ENCODE measurements at regions not wholly inside any gene's neighbourhood (a gene's known extent, or its start where the extent isn't known, plus 50 kb on each side); places are given as distances from the start of the nearest gene placed in this dataset.

- FAIRE-seq (no peak), DNase-seq (ENCODE audit: low read depth in 1 of 2, low spot score in 2 of 2) (no peak)
- no peak overlapping the region for H2BK12ac ChIP-seq (ENCODE audit: low read depth, low read length)
- no peak overlapping the region for H3K14ac ChIP-seq (ENCODE audit: insufficient read length)
- peaks cover 8% of the 10 kb centered on the region; the same call in 1 of the 2 replicates for H3K23me2 ChIP-seq (ENCODE audit: low read depth, low read length)
- H3K23ac ChIP-seq (ENCODE audit: insufficient read length): no peak overlapping the region
- no peak overlapping the region for H3K4me2 ChIP-seq (ENCODE audit: insufficient read depth in 1 of 2, low read depth in 2 of 2, low read length in 2 of 2)
- no peak overlapping the region for H2BK120ac ChIP-seq (replicated peaks; ENCODE audit: low read depth, low read length)
- no peak overlapping the region for H2AK5ac ChIP-seq (ENCODE audit: low read depth, low read length)
- H3K4me3 ChIP-seq (ENCODE audit: extremely low read depth in 1 of 4, insufficient read depth in 2 of 4, low read depth in 3 of 4, low read length in 4 of 4): no peak overlapping the region
- no peak overlapping the region for H2BK15ac ChIP-seq (ENCODE audit: low read length)
- no peaks in the 10 kb centered on the region for H3K79me1 ChIP-seq (ENCODE audit: low read depth, low read length)
- no peak overlapping the region for H3K4ac ChIP-seq (replicated peaks; ENCODE audit: insufficient read length, low read depth, low read length)
- no peak overlapping the region for H3K18ac ChIP-seq (ENCODE audit: extremely low read depth, low read length)
- no peak overlapping the region for H2AFZ ChIP-seq (ENCODE audit: low read length)
- peaks cover 3 to 49% (median 34%) of the 10 kb centered on the region in 4 experiments for H3K27me3 ChIP-seq (replicated peaks in 1 of 4; ENCODE audit: control insufficient read depth in 3 of 4, extremely low read depth in 1 of 4, insufficient read depth in 3 of 4, low read length in 3 of 4)
- no peak overlapping the region for H3K27ac ChIP-seq (ENCODE audit: low read depth, low read length)
- H2BK20ac ChIP-seq (ENCODE audit: low read length): no peak overlapping the region
- no peaks in the 10 kb centered on the region for H3K36me3 ChIP-seq (ENCODE audit: control insufficient read depth in 2 of 4, insufficient read depth in 4 of 4, low read length in 3 of 4)
- POLR2A ChIA-PET (ENCODE audit: partially characterized antibody): no interaction called here
- H2BK5ac ChIP-seq (ENCODE audit: low read depth, low read length): no peak overlapping the region
- no peak overlapping the region for H3K9ac ChIP-seq (replicated peaks in 1 of 4; ENCODE audit: extremely low read depth in 1 of 4, low read depth in 3 of 4, low read length in 3 of 4)
- no peaks in the 10 kb centered on the region for H3K9me3 ChIP-seq (ENCODE audit: insufficient read depth in 2 of 2, low read depth in 1 of 2, low read length in 1 of 2)
- H3K56ac ChIP-seq (replicated peaks; ENCODE audit: insufficient read length, low read depth, low read length): no peak overlapping the region
- no peak overlapping the region for H4K8ac ChIP-seq (ENCODE audit: extremely low read depth, insufficient read depth, low read length)
- peaks cover 0 to 7% of the 10 kb centered on the region in 2 experiments for H4K20me1 ChIP-seq (replicated peaks in 1 of 2; ENCODE audit: control insufficient read depth in 1 of 2, insufficient read depth in 2 of 2, low read length in 2 of 2)
- CTCF ChIA-PET (ENCODE audit: partially characterized antibody): interaction anchor here (0.6 to 3.7 kb wide), 13 partner anchors 11 to 352 kb away, joined by 3 to 20 read pairs (median 6); partner anchors contain the start of gene NOG
- H4K5ac ChIP-seq (ENCODE audit: insufficient read length, low read depth, low read length): no peak overlapping the region
- H3K4me1 ChIP-seq (replicated peaks in 1 of 4; ENCODE audit: control insufficient read depth in 3 of 4, insufficient read depth in 4 of 4, low read length in 3 of 4): peaks cover 2 to 4% (median 3%) of the 10 kb centered on the region in 4 experiments; a peak in 4 of 7 replicates
- H3K79me2 ChIP-seq (ENCODE audit: control insufficient read depth in 1 of 2, insufficient read depth in 2 of 2, low read length in 2 of 2): no peaks in the 10 kb centered on the region
- no peak overlapping the region for H4K91ac ChIP-seq (replicated peaks; ENCODE audit: insufficient read length, low read length)
- WGBS, 2 experiments (ENCODE audit: extremely low coverage in 1 of 2, insufficient coverage in 1 of 2, insufficient read length in 1 of 2, insufficient replicate concordance in 2 of 2, low coverage in 1 of 2, low lambda C conversion rate in 2 of 2, missing lambda C conversion rate in 1 of 2): 73% methylated on average over 1 of the region's 1 CpG; no CpG with 5 or more reads in 1 of the 2 experiments
Observed at GRCh38 chr17:56676810-56677209, 83.3 kb downstream of the NOG start.
